ENCODE measurements at regions not wholly inside any gene's neighbourhood (a gene's known extent, or its start where the extent isn't known, plus 50 kb on each side); places are given as distances from the start of the nearest gene placed in this dataset.
A peak's percentile ranks its signal among the peaks of the same experiment; 100 is the strongest.

DNA sequence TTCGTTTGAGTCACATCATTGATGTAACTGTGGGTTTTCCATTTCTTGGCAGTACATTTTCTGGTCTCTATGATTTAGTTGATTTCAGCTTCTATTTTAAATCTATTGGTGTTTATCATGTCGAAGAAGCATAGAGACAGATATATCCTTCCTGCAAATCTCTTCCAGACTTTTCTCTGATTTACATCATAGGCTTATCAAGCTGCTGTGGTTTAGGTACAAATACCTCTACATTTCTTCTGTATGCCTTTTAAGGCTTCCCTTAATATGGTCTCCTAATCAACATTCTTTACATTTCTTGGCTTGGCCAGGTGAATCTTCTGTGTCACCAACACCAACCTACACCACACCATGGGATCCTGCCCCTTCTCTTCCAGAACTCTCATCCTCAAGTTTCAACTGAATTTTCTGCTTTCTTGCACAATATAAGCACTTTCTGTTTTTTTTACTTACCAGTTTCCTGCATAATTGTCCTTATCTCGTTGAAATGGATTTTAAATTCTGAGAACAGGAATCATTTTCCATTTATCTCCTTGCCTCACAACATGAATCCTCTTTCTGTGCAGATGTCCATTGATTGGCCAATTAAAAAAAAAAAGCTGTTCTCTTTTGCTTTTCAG lies 626.9 kb downstream of the ANKRD50 start:
- WGBS = 68% methylated on average over 3 of the region's 3 CpGs
- H3K4me1 ChIP-seq = no peaks in the 10 kb centered on the region

DNA sequence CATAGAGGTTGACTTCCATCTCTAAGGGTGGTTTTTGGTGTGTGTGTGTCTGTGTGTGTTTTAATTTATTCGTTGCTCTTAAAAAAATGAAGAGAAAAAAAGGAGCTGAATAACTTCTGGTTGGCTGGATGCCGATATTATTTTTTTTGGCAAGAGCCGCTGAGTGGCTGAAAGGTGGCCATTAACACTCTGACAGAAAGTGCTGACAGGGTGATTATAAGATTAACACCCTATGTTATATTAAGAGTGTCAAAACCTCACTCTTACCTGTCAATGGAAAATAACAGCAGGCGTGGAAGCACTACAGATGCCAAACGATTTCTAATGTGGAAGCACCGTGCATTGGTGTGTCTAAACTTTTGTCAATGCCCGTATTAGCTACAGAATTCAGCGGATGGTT lies 622.5 kb downstream of the ANKRD50 start:
- H3K27ac ChIP-seq = no peak overlapping the region
- no peak for DNase-seq (ENCODE audit: low spot score in 2 of 2)
- no peak for TF ChIP-seq POLR2AphosphoS5 (IDR thresholded peaks at IDR 0.05)
- no peak for TF ChIP-seq POLR2A (IDR thresholded peaks at IDR 0.05)
- TF ChIP-seq CTCF (IDR thresholded peaks at IDR 0.05) = no peak
- TF ChIP-seq EP300 (IDR thresholded peaks at IDR 0.05) = no peak
- WGBS = 82% methylated on average over 8 of the region's 8 CpGs
- H3K27me3 ChIP-seq = no peaks in the 10 kb centered on the region
- H3K4me3 ChIP-seq = no peak overlapping the region
- no peaks in the 10 kb centered on the region for H3K9me3 ChIP-seq
- H3K36me3 ChIP-seq = no peaks in the 10 kb centered on the region
- H3K4me1 ChIP-seq = peaks cover 6% of the 10 kb centered on the region

More for the DNA sequence above, 626.9 kb downstream of the ANKRD50 start:
- TF ChIP-seq EP300 (IDR thresholded peaks at IDR 0.05) = no peak
- TF ChIP-seq POLR2AphosphoS5 (IDR thresholded peaks at IDR 0.05) = no peak
- TF ChIP-seq CTCF (IDR thresholded peaks at IDR 0.05) = no peak
- no peak for TF ChIP-seq POLR2A (IDR thresholded peaks at IDR 0.05)
- H3K9me3 ChIP-seq = peaks cover 2% of the 10 kb centered on the region
- H3K36me3 ChIP-seq = no peaks in the 10 kb centered on the region
- H3K27ac ChIP-seq = no peak overlapping the region
- no peaks in the 10 kb centered on the region for H3K27me3 ChIP-seq
- DNase-seq (ENCODE audit: low spot score in 2 of 2) = no peak
- no peak overlapping the region for H3K4me3 ChIP-seq

- H3K36me3 ChIP-seq = no peaks in the 10 kb centered on the region
- H3K4me3 ChIP-seq = no peak overlapping the region
- no peak for TF ChIP-seq CTCF (IDR thresholded peaks at IDR 0.05)
- TF ChIP-seq POLR2A (IDR thresholded peaks at IDR 0.05) = no peak
- no peak for TF ChIP-seq POLR2AphosphoS5 (IDR thresholded peaks at IDR 0.05)
- TF ChIP-seq EP300 (IDR thresholded peaks at IDR 0.05) = no peak
- H3K4me1 ChIP-seq = peaks cover 6% of the 10 kb centered on the region
- peak overlapping the region; percentile 72 for H3K27ac ChIP-seq
- no peak for DNase-seq (ENCODE audit: low spot score in 2 of 2)
- H3K27me3 ChIP-seq = no peaks in the 10 kb centered on the region
- H3K9me3 ChIP-seq = no peaks in the 10 kb centered on the region
Measured at GRCh38 chr4:124092101-124092500, 620.4 kb downstream of the ANKRD50 start.

DNA sequence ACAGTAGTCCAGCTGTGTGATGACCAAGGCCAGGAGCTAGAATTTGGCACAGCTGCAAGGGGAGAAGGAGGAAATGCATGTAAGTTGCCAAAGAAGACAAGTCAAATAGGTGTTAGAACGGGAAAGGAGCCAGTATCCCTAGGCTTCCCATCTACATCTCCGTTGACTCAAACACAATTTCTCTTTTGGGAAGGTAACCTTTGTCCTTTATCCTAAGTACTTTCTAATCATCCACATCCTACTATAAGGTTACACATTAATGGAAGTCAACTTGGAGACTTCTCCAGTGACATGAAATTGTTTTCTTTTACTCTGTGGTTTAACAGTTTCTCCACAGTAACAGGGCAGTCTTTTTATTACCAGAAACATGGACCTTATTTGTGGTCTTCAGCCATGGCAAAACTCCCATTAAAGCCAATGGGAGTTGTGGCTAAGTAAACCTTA lies 620.0 kb downstream of the ANKRD50 start:
- no peak overlapping the region for H3K4me3 ChIP-seq
- H3K27ac ChIP-seq = peak overlapping the region; percentile 72
- H3K9me3 ChIP-seq = no peaks in the 10 kb centered on the region

DNA sequence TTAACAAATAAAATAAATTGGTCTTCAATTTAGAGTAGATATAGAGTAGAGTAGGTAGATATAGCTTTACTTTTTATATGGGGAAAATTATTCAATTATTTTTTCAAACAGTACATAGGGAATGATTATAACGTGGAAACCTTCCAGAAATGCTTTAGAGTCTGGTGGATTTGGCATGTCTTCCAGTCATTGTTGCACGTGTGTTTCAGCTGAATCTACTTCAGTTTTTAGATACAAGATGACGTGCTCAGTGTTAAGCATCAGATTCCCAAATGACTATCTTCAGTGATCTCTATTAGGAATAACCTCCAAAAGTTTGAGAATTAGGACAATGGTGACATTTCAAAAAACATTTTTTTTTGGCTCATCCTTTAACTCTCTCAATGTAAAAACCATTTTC lies 616.9 kb downstream of the ANKRD50 start:
- no peak for TF ChIP-seq POLR2AphosphoS5 (IDR thresholded peaks at IDR 0.05)
- no peak for TF ChIP-seq POLR2A (IDR thresholded peaks at IDR 0.05)
- TF ChIP-seq CTCF (IDR thresholded peaks at IDR 0.05) = no peak
- no peak for TF ChIP-seq EP300 (IDR thresholded peaks at IDR 0.05)
- peaks cover 6% of the 10 kb centered on the region for H3K4me1 ChIP-seq
- H3K4me3 ChIP-seq = no peak overlapping the region
- 33% methylated on average over 3 of the region's 3 CpGs for WGBS
- DNase-seq (ENCODE audit: low spot score in 2 of 2) = no peak
- H3K27me3 ChIP-seq = no peaks in the 10 kb centered on the region
- H3K36me3 ChIP-seq = no peaks in the 10 kb centered on the region
- H3K9me3 ChIP-seq = no peaks in the 10 kb centered on the region
- H3K27ac ChIP-seq = no peak overlapping the region

More for the DNA sequence above, 620.0 kb downstream of the ANKRD50 start:
- no peak for TF ChIP-seq CTCF (IDR thresholded peaks at IDR 0.05)
- no peak for TF ChIP-seq POLR2A (IDR thresholded peaks at IDR 0.05)
- TF ChIP-seq EP300 (IDR thresholded peaks at IDR 0.05) = no peak
- no peak for TF ChIP-seq POLR2AphosphoS5 (IDR thresholded peaks at IDR 0.05)
- 53% methylated on average over 2 of the region's 2 CpGs for WGBS
- no peaks in the 10 kb centered on the region for H3K27me3 ChIP-seq
- H3K36me3 ChIP-seq = no peaks in the 10 kb centered on the region
- no peak for DNase-seq (ENCODE audit: low spot score in 2 of 2)
- peaks cover 6% of the 10 kb centered on the region for H3K4me1 ChIP-seq

All from suprapubic skin (tissue), 4 donors.